ENCODE measurements at regions not wholly inside any gene's neighbourhood (a gene's known extent, or its start where the extent isn't known, plus 50 kb on each side); places are given as distances from the start of the nearest gene placed in this dataset.

GRCh38 chr17:64787255-64787920, 125.3 kb upstream of the SMURF2 start:
- TF ChIP-seq CTCF (conservative IDR thresholded peaks at IDR 0.05; ENCODE audit: low read length) (no peak), EZH2phosphoT487 (IDR thresholded peaks at IDR 0.05; ENCODE audit: borderline replicate concordance) (no peak)

Measured in Loucy (cell line).